Ascending aorta (tissue), 2 donors: ENCODE measurements at regions not wholly inside any gene's neighbourhood (a gene's known extent, or its start where the extent isn't known, plus 50 kb on each side); places are given as distances from the start of the nearest gene placed in this dataset.

Experiments
- DNase-seq, 2 donors: peaks; one replicate each; pipeline ENCODE4 v3.0.0-alpha.2; 2019; ENCODE audit warnings: low spot score in 2 of 2
- H3K27ac ChIP-seq, 2 donors: fragments of 200-600 bp; sonication (generic); one replicate each; pipeline ENCODE4 v1.5.1; 2016 to 2017; ENCODE audit warnings: mild to moderate bottlenecking in 1 of 2
- H3K27me3 ChIP-seq: fragments of 200-600 bp; sonication (generic); one replicate; pipeline ENCODE4 v1.5.1; 2017
- H3K36me3 ChIP-seq, 2 donors: fragments of 200-600 bp; sonication (generic); one replicate each; pipeline ENCODE4 v1.5.1; 2016
- H3K4me1 ChIP-seq, 2 donors: fragments of 200-600 bp; sonication (generic); one replicate each; pipeline ENCODE4 v1.5.1; 2016 to 2017; ENCODE audit warnings: mild to moderate bottlenecking in 1 of 2
- H3K4me3 ChIP-seq, 2 donors: fragments of 200-600 bp; sonication (generic); one replicate each; pipeline ENCODE4 v1.5.1; 2016 to 2017; ENCODE audit warnings: mild to moderate bottlenecking in 1 of 2
- H3K9me3 ChIP-seq, 2 donors: fragments of 200-600 bp; sonication (generic); one replicate each; pipeline ENCODE4 v1.5.1; 2016
- intact Hi-C: fragments of 100-400 bp; cut with DNase I; formaldehyde crosslinking; loops from one replicate; pipeline ENCODE4 v1.15.1; 2023
- TF ChIP-seq, protein P1 (sequence below), 3 experiments: fragments of 200-600 bp in 2 of 3; fragments of 450-650 bp in 1 of 3; sonication (generic) in 2 of 3; IDR thresholded peaks; one replicate each; pipeline ENCODE4 v1.5.1; 2016 to 2019; ENCODE audit warnings: antibody characterized with exemption in 3 of 3, mild to moderate bottlenecking in 1 of 3, moderate library complexity in 1 of 3

DNA sequence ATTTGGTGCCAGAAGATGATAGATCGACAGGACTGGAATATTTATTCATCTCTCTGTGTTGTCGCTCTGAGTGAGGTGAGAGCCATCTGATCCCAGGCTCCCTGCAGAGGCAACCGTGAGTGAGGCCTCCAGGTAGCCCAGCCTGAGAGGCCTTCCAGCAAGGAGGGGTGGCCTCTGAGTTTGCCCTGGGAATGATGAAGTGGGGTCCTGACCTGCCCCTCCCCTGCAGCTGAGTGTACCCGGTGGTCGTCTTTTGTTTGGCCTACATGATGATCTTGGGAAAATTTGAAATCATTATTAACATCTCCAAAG, 86.4 kb downstream of the CBLN1 start:
- Histone ChIP-seq H3K4me3 (no peak overlapping the region), H3K36me3 (no peaks in the 10 kb centered on the region), H3K4me1 (no peaks in the 10 kb centered on the region), H3K27me3 (no peaks in the 10 kb centered on the region), H3K27ac (no peak overlapping the region), H3K9me3 (no peaks in the 10 kb centered on the region)
- intact Hi-C loops = no loop called here
- TF ChIP-seq, protein P1, sequence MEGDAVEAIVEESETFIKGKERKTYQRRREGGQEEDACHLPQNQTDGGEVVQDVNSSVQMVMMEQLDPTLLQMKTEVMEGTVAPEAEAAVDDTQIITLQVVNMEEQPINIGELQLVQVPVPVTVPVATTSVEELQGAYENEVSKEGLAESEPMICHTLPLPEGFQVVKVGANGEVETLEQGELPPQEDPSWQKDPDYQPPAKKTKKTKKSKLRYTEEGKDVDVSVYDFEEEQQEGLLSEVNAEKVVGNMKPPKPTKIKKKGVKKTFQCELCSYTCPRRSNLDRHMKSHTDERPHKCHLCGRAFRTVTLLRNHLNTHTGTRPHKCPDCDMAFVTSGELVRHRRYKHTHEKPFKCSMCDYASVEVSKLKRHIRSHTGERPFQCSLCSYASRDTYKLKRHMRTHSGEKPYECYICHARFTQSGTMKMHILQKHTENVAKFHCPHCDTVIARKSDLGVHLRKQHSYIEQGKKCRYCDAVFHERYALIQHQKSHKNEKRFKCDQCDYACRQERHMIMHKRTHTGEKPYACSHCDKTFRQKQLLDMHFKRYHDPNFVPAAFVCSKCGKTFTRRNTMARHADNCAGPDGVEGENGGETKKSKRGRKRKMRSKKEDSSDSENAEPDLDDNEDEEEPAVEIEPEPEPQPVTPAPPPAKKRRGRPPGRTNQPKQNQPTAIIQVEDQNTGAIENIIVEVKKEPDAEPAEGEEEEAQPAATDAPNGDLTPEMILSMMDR (IDR thresholded peaks at IDR 0.05) = no peak
- DNase-seq = no peak

DNA sequence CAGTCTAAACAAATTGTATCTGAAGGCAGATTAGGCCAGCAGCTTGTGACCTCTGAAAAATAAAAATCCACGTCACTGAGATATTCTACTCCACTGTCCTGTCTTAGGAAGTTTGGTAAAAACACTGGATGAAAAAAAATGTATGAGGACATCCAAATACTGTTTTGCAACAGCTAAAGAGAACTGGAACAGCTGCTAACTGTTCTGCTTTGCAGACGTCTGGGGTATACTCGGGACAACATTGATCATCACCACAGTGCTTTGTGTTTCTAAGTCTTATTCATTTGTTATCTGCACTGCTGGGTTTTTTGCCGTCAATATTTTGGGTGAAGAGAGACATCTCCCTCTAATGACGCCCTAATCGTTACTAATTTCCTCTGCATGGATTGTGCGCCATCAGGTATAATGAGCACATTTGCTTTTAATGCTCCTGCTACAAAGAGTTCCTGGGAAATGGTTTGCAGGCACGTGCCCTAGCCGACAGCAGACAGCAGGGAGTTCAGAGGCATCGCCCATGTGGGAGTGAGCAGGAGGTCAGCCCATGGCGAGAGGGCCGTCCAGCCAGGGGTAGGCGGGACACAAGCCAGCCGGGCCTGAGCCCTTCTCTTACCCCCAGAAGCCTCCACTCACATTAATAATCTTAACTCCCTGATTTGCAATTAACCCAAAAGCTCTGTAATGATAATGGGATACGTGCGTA, 87.0 kb downstream of the CBLN1 start:
- TF ChIP-seq, protein P1 (IDR thresholded peaks at IDR 0.05) = no peak
- Histone ChIP-seq H3K27me3 (no peaks in the 10 kb centered on the region), H3K27ac (no peak overlapping the region), H3K9me3 (no peaks in the 10 kb centered on the region), H3K4me3 (no peak overlapping the region), H3K36me3 (no peaks in the 10 kb centered on the region), H3K4me1 (no peaks in the 10 kb centered on the region)
- intact Hi-C loops = no loop called here
- no peak for DNase-seq

DNA sequence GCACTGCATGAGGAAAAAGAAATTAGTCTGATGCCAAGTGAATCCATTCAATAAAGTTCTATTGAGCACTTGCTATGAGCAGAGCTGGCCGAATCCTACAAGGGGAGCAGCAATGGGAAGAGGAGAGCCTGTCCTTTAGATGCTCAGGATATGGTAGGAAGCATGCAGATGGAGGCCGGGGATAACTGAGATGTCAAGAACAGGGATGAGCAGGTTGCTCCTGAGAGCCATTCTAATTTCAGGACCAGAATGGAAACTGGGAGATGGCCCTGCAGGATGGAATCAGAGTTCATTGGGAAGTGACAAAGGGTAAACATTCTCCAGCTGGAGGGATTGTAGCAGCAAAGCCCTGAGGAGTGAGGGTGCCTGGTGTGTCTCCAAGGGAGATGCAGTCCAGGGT, 88.0 kb downstream of the CBLN1 start:
- no peak for DNase-seq
- Histone ChIP-seq H3K27me3 (no peaks in the 10 kb centered on the region), H3K9me3 (no peaks in the 10 kb centered on the region), H3K27ac (no peak overlapping the region), H3K36me3 (no peaks in the 10 kb centered on the region), H3K4me3 (no peak overlapping the region), H3K4me1 (no peaks in the 10 kb centered on the region)
- intact Hi-C loops = no loop called here
- TF ChIP-seq, protein P1 (IDR thresholded peaks at IDR 0.05) = no peak

DNA sequence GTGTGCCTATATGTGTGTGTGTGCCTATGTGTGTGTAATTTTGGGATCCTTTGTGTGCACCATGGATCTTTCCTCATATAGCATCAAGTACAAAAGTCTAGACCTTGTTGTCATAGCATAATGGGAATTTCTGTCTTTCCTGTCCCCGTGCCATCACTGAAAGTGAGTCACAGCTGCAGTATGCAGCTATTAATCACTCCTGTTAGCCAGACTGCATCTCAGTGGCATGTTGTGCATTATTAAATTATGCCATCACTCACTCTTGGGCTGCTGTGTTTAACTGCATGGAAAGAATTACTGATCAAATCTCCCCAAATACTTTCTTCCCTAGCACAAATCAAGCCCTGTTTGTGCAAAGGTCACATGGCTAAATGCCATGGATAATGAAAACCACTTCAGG, 92.4 kb downstream of the CBLN1 start:
- TF ChIP-seq, protein P1 (IDR thresholded peaks at IDR 0.05) = no peak
- H3K4me1 ChIP-seq = no peaks in the 10 kb centered on the region
- intact Hi-C loops = no loop called here

DNA sequence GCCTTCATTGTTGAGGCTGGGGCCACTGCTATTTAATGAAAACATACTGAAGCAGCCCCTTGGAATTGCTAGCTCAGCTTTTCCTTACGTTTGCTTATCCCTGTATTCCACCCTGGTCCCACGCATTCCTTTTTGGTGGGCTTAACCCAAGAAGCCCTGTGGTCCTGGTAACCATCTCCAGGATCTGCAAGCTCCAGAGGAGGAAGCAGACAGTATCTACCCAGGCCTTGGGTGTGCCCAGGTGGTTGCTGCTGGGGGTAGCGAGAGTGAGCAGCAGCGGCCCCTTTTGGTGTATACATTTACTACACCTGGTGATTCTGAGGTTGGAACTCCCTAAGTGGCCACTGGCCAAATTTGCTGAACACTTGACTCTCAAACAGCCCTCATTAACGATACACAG, 97.7 kb downstream of the CBLN1 start:
- no peak for DNase-seq
- Histone ChIP-seq H3K36me3 (no peaks in the 10 kb centered on the region), H3K27me3 (no peaks in the 10 kb centered on the region), H3K4me1 (no peaks in the 10 kb centered on the region), H3K4me3 (no peak overlapping the region), H3K9me3 (no peaks in the 10 kb centered on the region), H3K27ac (no peak overlapping the region)
- intact Hi-C loops = no loop called here
- TF ChIP-seq, protein P1 (IDR thresholded peaks at IDR 0.05) = no peak

More for the DNA sequence above, 92.4 kb downstream of the CBLN1 start:
- H3K36me3 ChIP-seq = no peaks in the 10 kb centered on the region
- DNase-seq = no peak
- no peaks in the 10 kb centered on the region for H3K27me3 ChIP-seq
- H3K4me3 ChIP-seq = no peak overlapping the region
- H3K27ac ChIP-seq = no peak overlapping the region
- no peaks in the 10 kb centered on the region for H3K9me3 ChIP-seq
